K562 (cell line): ENCODE measurements at regions not wholly inside any gene's neighbourhood (a gene's known extent, or its start where the extent isn't known, plus 50 kb on each side); places are given as distances from the start of the nearest gene placed in this dataset.

Experiments
- E2F1 ChIP-seq: sonication (generic); formaldehyde crosslinking; IDR thresholded peaks from 2 replicates; pipeline ENCODE4 v1.8.1; 2023; ENCODE audit warnings: mild to moderate bottlenecking, missing genetic modification reagents, moderate library complexity
- FOS ChIP-seq: IDR thresholded peaks from 3 replicates; pipeline ENCODE4 v1.6.1; 2011; ENCODE audit not compliant: insufficient read length; ENCODE audit errors: extremely low read depth
- FOXA1 ChIP-seq: fragments of 450-650 bp; IDR thresholded peaks from 2 replicates; pipeline ENCODE4 v1.6.1; 2016; ENCODE audit warnings: mild to moderate bottlenecking, borderline replicate concordance
- KAT7 ChIP-seq: sonication (generic); formaldehyde crosslinking; IDR thresholded peaks from 2 replicates; pipeline ENCODE4 v1.8.0; 2022; ENCODE audit warnings: missing genetic modification reagents, mild to moderate bottlenecking, borderline replicate concordance
- MAX ChIP-seq: sonication (generic); formaldehyde crosslinking; IDR thresholded peaks from 2 replicates; pipeline ENCODE4 v1.9.0; 2022; ENCODE audit warnings: mild to moderate bottlenecking, missing genetic modification reagents
- MEIS2 ChIP-seq: fragments of 450-650 bp; IDR thresholded peaks from 2 replicates; pipeline ENCODE4 v1.6.1; 2014; ENCODE audit warnings: mild to moderate bottlenecking; ENCODE audit not compliant: partially characterized antibody
- NONO ChIP-seq, 2 experiments: fragments of 200-400 bp in 1 of 2; fragments of 450-650 bp in 1 of 2; formaldehyde crosslinking in 1 of 2; IDR thresholded peaks; 2 replicates each; pipeline ENCODE4 v1.6.1; 2017; ENCODE audit warnings: low read depth in 2 of 2, mild to moderate bottlenecking in 2 of 2, moderate library complexity in 2 of 2, low read length in 1 of 2
- POLR2A ChIP-seq: fragments of 450-650 bp; conservative IDR thresholded peaks from 2 replicates; pipeline ENCODE4 v1.6.1; 2016
- TARDBP ChIP-seq: fragments of 450-650 bp; IDR thresholded peaks from 2 replicates; pipeline ENCODE4 v1.6.1; 2016

- no peak for TF ChIP-seq E2F1 (CRISPR knock-in tag)
- TF ChIP-seq NONO (IDR thresholded peaks at IDR 0.05; ENCODE audit: low read depth in 2 of 2, low read length in 1 of 2), result no peak
- TF ChIP-seq MEIS2, result no peak
- no peak for TF ChIP-seq KAT7
- no peak for TF ChIP-seq TARDBP
- TF ChIP-seq POLR2A, result no peak
- TF ChIP-seq FOXA1, result no peak
- no peak for TF ChIP-seq MAX
- TF ChIP-seq FOS, result no peak
Observed at GRCh38 chr6:169935348-169935718, 183.9 kb downstream of the ERMARD start.
